K562 (cell line): ENCODE measurements at regions not wholly inside any gene's neighbourhood (a gene's known extent, or its start where the extent isn't known, plus 50 kb on each side); places are given as distances from the start of the nearest gene placed in this dataset.

ENCODE experiments used
- ATAC-seq: fragments of 200-7000 bp; cut with Tn5 transposase; 3 replicates; pipeline ENCODE4 v1.9.1; 2020; ENCODE audit warnings: moderate library complexity
- BruUV-seq: library from RNA; stranded (reverse); fragments of 400-500 nt; replicated peaks from 2 replicates; lab custom pipeline; 2021; lab: Mats Ljungman, UMichigan
- CTCF ChIA-PET: fragments of 300-600 bp; formaldehyde crosslinking; extraction: SDS; loops from one replicate; lab custom pipeline; 2021; ENCODE audit warnings: low intra/inter-chr PET ratio; lab: Yijun Ruan, JAX
- POLR2A ChIA-PET: fragments of 300-600, 350-650 bp; sonication (Branson Sonifier 250); formaldehyde crosslinking; extraction: SDS; loops from one replicate; lab custom pipeline; 2021; ENCODE audit warnings: antibody characterized with exemption, inconsistent platforms; lab: Yijun Ruan, JAX
- DNase-seq, 4 experiments: peaks; one replicate each; pipeline versions ENCODE4 v3.0.0 to v3.0.0-alpha.2; 2011 to 2018; ENCODE audit warnings: low spot score in 3 of 4, mixed read lengths in 3 of 4; ENCODE audit errors: extremely low read depth in 1 of 4
- FAIRE-seq: peaks from 2 replicates; lab custom pipeline; 2011; peaks lifted over from hg19 to GRCh38; lab: Jason Lieb, UNC
- H2AFZ ChIP-seq: 2 replicates; pipeline ENCODE4 v1.6.0; 2011; ENCODE audit warnings: low read depth, low read length, control low read depth, inconsistent platforms
- H3K27ac ChIP-seq: fragments of 200-600 bp; 3 replicates; pipeline ENCODE4 v1.8.0; 2011; ENCODE audit warnings: low read depth, mild to moderate bottlenecking, control low read depth, inconsistent platforms, low read length, moderate library complexity, mixed read lengths; ENCODE audit errors: extremely low read depth
- H3K27me3 ChIP-seq, 2 experiments: fragments of 300-600 bp in 1 of 2; 2 replicates in 1 of 2; 3 replicates in 1 of 2; pipeline versions ENCODE4 v1.6.0 to v1.8.0; 2011; ENCODE audit warnings: inconsistent platforms in 2 of 2, low read length in 2 of 2, mild to moderate bottlenecking in 1 of 2, mixed read lengths in 1 of 2, moderate library complexity in 1 of 2; ENCODE audit not compliant: control insufficient read depth in 2 of 2, insufficient read depth in 2 of 2
- H3K36me3 ChIP-seq: fragments of 300-600 bp; 3 replicates; pipeline ENCODE4 v1.8.0; 2011; ENCODE audit warnings: mild to moderate bottlenecking, low read length, inconsistent platforms; ENCODE audit not compliant: control insufficient read depth, insufficient read depth
- H3K4me1 ChIP-seq, 2 experiments: fragments of 200-600 bp in 1 of 2; replicated peaks in 1 of 2; 2 replicates in 1 of 2; 3 replicates in 1 of 2; pipeline versions ENCODE4 v1.5.1 to v1.8.0; 2011; ENCODE audit warnings: inconsistent platforms in 2 of 2, low read length in 2 of 2, mild to moderate bottlenecking in 1 of 2, mixed read lengths in 1 of 2, moderate library complexity in 1 of 2; ENCODE audit not compliant: control insufficient read depth in 2 of 2, insufficient read depth in 2 of 2
- H3K4me2 ChIP-seq: 2 replicates; pipeline ENCODE4 v1.6.1; 2011; ENCODE audit warnings: low read length, control low read depth, inconsistent platforms, mixed read lengths; ENCODE audit not compliant: insufficient read depth
- H3K4me3 ChIP-seq: fragments of 200-600 bp; sonication (generic), shearing (Covaris generic); 2 replicates; pipeline ENCODE4 v1.5.1; 2016; ENCODE audit warnings: control low read depth, inconsistent platforms
- H3K79me2 ChIP-seq: fragments of 200-600 bp; 3 replicates; pipeline ENCODE4 v1.8.0; 2011; ENCODE audit warnings: low read length, inconsistent platforms; ENCODE audit not compliant: control insufficient read depth, insufficient read depth
- H3K9ac ChIP-seq, 2 experiments: 2 replicates each; pipeline versions ENCODE4 v1.6.0 to v1.6.1; 2011; ENCODE audit warnings: low read depth in 2 of 2, low read length in 2 of 2, control low read depth in 1 of 2, inconsistent platforms in 1 of 2, mild to moderate bottlenecking in 1 of 2, mixed read lengths in 1 of 2; ENCODE audit not compliant: insufficient read depth in 1 of 2
- H3K9me1 ChIP-seq: one replicate; pipeline ENCODE4 v1.6.0; 2011; ENCODE audit warnings: inconsistent platforms, mild to moderate bottlenecking, low read length, moderate library complexity; ENCODE audit not compliant: control insufficient read depth, insufficient read depth
- H3K9me3 ChIP-seq: replicated peaks from 2 replicates; pipeline ENCODE4 v1.5.1; 2011; ENCODE audit warnings: low read depth, low read length, inconsistent platforms; ENCODE audit not compliant: control insufficient read depth, insufficient read depth
- H4K20me1 ChIP-seq: replicated peaks from 2 replicates; pipeline ENCODE4 v1.6.1; 2011; ENCODE audit warnings: low read length, inconsistent platforms, mixed read lengths; ENCODE audit not compliant: control insufficient read depth, insufficient read depth
- CREB3L1 ChIP-seq: fragments of 450-650 bp; IDR thresholded peaks from 2 replicates; pipeline ENCODE4 v1.6.1; 2014; ENCODE audit warnings: low read depth, mild to moderate bottlenecking, moderate library complexity, borderline replicate concordance
- E2F5 ChIP-seq: sonication (generic); formaldehyde crosslinking; IDR thresholded peaks from 2 replicates; pipeline ENCODE4 v1.8.0; 2022; ENCODE audit warnings: mild to moderate bottlenecking, missing genetic modification reagents
- MECOM ChIP-seq: fragments of 250-450 bp; sonication (Bioruptor Pico); IDR thresholded peaks from 2 replicates; pipeline ENCODE4 v1.8.0; 2022; ENCODE audit warnings: inconsistent platforms
- MTA1 ChIP-seq: fragments of 450-650 bp; IDR thresholded peaks from 2 replicates; pipeline ENCODE4 v1.6.1; 2017; ENCODE audit warnings: borderline replicate concordance
- NFE2 ChIP-seq: IDR thresholded peaks from 2 replicates; pipeline ENCODE4 v1.6.1; 2014; ENCODE audit warnings: antibody characterized with exemption, low read depth
- PYGO2 ChIP-seq: fragments of 450-650 bp; IDR thresholded peaks from 2 replicates; pipeline ENCODE4 v1.6.1; 2016; ENCODE audit warnings: mild to moderate bottlenecking, missing genetic modification characterization, moderate library complexity, missing compliant biosample characterization
- WGBS: fragments of 100-300 bp; shearing (Covaris generic); methylation state at CpG from one replicate; pipeline ENCODE4 v1.1.6; 2016; ENCODE audit warnings: low coverage, mixed read lengths; ENCODE audit not compliant: insufficient coverage; ENCODE audit errors: missing lambda C conversion rate; 5-methylcytosine and 5-hydroxymethylcytosine counted together
- in situ Hi-C: fragments of 300-500 bp; cut with MboI; formaldehyde crosslinking; loops from 4 replicates; pipeline ENCODE4 v1.15.0; 2018; ENCODE audit warnings: inconsistent platforms, mixed read lengths
- intact Hi-C: fragments of 100-400 bp; cut with micrococcal nuclease; formaldehyde crosslinking; loops from 2 replicates; pipeline ENCODE4 v1.14.2; 2022

- TF ChIP-seq NFE2 (no peak), MECOM (CRISPR knock-in tag) (no peak)
Measured at GRCh38 chr13:63285426-63285825, 1869.8 kb upstream of the PCDH20 start (continued).

GRCh38 chr13:63279136-63279535 is 1863.5 kb upstream of the PCDH20 start:
- Histone ChIP-seq H3K27me3 (no peaks in the 10 kb centered on the region), H3K4me3 (no peak overlapping the region), H3K9me1 (no peaks in the 10 kb centered on the region), H3K79me2 (no peaks in the 10 kb centered on the region), H3K36me3 (no peaks in the 10 kb centered on the region), H4K20me1 (no peaks in the 10 kb centered on the region), H3K27ac (no peak overlapping the region), H3K4me1 (no peaks in the 10 kb centered on the region), H2AFZ (no peak overlapping the region), H3K9me3 (no peaks in the 10 kb centered on the region; the same call in 1 of the 2 replicates), H3K9ac (no peak overlapping the region), H3K4me2 (no peak overlapping the region)
- ChIA-PET CTCF (no interaction called here), POLR2A (no interaction called here)
- in situ Hi-C loops, result no loop called here
- TF ChIP-seq PYGO2 (tag) (no peak), E2F5 (CRISPR knock-in tag) (no peak), MTA1 (no peak), CREB3L1 (no peak)
- WGBS, result 14% methylated on average over 2 of the region's 2 CpGs
- no peak for DNase-seq
- no peak for FAIRE-seq
- BruUV-seq, result no TSS peak
- intact Hi-C loops, result no loop called here
- ATAC-seq, result no peak
